Neural cell (in vitro differentiated cells): ENCODE measurements at regions not wholly inside any gene's neighbourhood (a gene's known extent, or its start where the extent isn't known, plus 50 kb on each side); places are given as distances from the start of the nearest gene placed in this dataset.

Source experiments
- CTCF ChIP-seq: fragments of 450-650 bp; IDR thresholded peaks from 2 replicates; pipeline ENCODE4 v1.5.1; 2014; ENCODE audit warnings: antibody characterized with exemption, mild to moderate bottlenecking, moderate library complexity; ENCODE audit not compliant: poor library complexity, severe bottlenecking
- EP300 ChIP-seq: fragments of 450-650 bp; conservative IDR thresholded peaks from 2 replicates; pipeline ENCODE4 v1.6.1; 2014; ENCODE audit warnings: antibody characterized with exemption, mild to moderate bottlenecking, moderate library complexity; ENCODE audit not compliant: poor library complexity, severe bottlenecking
- EZH2 ChIP-seq: fragments of 200-600, 300-800 bp; shearing (Covaris generic), sonication (generic); IDR thresholded peaks from 2 replicates; pipeline ENCODE4 v1.6.1; 2014; ENCODE audit warnings: antibody characterized with exemption, low read length, borderline replicate concordance, mild to moderate bottlenecking; ENCODE audit not compliant: insufficient read depth, poor library complexity, severe bottlenecking
- MXI1 ChIP-seq: fragments of 450-650 bp; conservative IDR thresholded peaks from 2 replicates; pipeline ENCODE4 v1.6.1; 2014; ENCODE audit warnings: antibody characterized with exemption, mild to moderate bottlenecking; ENCODE audit not compliant: poor library complexity, severe bottlenecking
- POLR2AphosphoS5 ChIP-seq: IDR thresholded peaks from 2 replicates; pipeline ENCODE4 v1.6.1; 2012
- TAF1 ChIP-seq: IDR thresholded peaks from 2 replicates; pipeline ENCODE4 v1.6.1; 2012; ENCODE audit warnings: low read depth

GRCh38 chr13:68927387-68928026, 1180.1 kb upstream of the ATXN8OS start:
- TF ChIP-seq EP300 (no peak), CTCF (peak; percentile 73), EZH2 (no peak), POLR2AphosphoS5 (no peak), TAF1 (no peak), MXI1 (no peak)
